ENCODE measurements at regions not wholly inside any gene's neighbourhood (a gene's known extent, or its start where the extent isn't known, plus 50 kb on each side); places are given as distances from the start of the nearest gene placed in this dataset.

GRCh38 chr7:25720427-25720826 lies 431.6 kb upstream of the NFE2L3 start:
- H3K4me3 ChIP-seq, result no peak overlapping the region
- 61 to 64% methylated on average over 2 of the region's 2 CpGs for WGBS, 2 donors
- DNase-seq, result peak; percentile 28
- H3K36me3 ChIP-seq (ENCODE audit: low read depth, missing control alignments), result no peaks in the 10 kb centered on the region
- H3K4me1 ChIP-seq, result peaks cover 10% of the 10 kb centered on the region
- H3K9me3 ChIP-seq, result no peaks in the 10 kb centered on the region
- TF ChIP-seq POLR2A (IDR thresholded peaks at IDR 0.05) (no peak), CTCF (IDR thresholded peaks at IDR 0.05) (peak; percentile 38 to 43 (median 42))
- intact Hi-C loops (cut with DNase I; ENCODE audit: low total_unique reads), result no loop called here
- H3K27me3 ChIP-seq, result no peaks in the 10 kb centered on the region
- peak overlapping the region in 1 of 2 donors; percentile 19 for H3K27ac ChIP-seq

GRCh38 chr7:25722856-25723255 lies 429.1 kb upstream of the NFE2L3 start:
- Histone ChIP-seq H3K9me3 (no peaks in the 10 kb centered on the region), H3K27ac (no peak overlapping the region), H3K27me3 (no peaks in the 10 kb centered on the region), H3K4me3 (no peak overlapping the region), H3K36me3 (ENCODE audit: low read depth, missing control alignments) (no peaks in the 10 kb centered on the region), H3K4me1 (peaks cover 10% of the 10 kb centered on the region)
- intact Hi-C loops (cut with DNase I; ENCODE audit: low total_unique reads), result no loop called here
- 70 to 81% methylated on average over 1 of the region's 1 CpG for WGBS, 2 donors
- DNase-seq, result no peak
- TF ChIP-seq CTCF (IDR thresholded peaks at IDR 0.05), result no peak
- TF ChIP-seq POLR2A (IDR thresholded peaks at IDR 0.05), result no peak

- Histone ChIP-seq H3K9me3 (no peaks in the 10 kb centered on the region), H3K36me3 (ENCODE audit: low read depth, missing control alignments) (no peaks in the 10 kb centered on the region), H3K27me3 (no peaks in the 10 kb centered on the region), H3K27ac (peak overlapping the region in 1 of 2 donors; percentile 46), H3K4me3 (no peak overlapping the region), H3K4me1 (peaks cover 1% of the 10 kb centered on the region)
- WGBS, 2 donors, result 55 to 58% methylated on average over 2 of the region's 2 CpGs
- no peak for DNase-seq
- TF ChIP-seq CTCF (IDR thresholded peaks at IDR 0.05) (no peak), POLR2A (IDR thresholded peaks at IDR 0.05) (no peak)
- intact Hi-C loops (cut with DNase I; ENCODE audit: low total_unique reads), result no loop called here
These were observed 426.5 kb upstream of the NFE2L3 start for GRCh38 chr7:25725451-25725850.

GRCh38 chr7:25726170-25726780 lies 425.7 kb upstream of the NFE2L3 start:
- Histone ChIP-seq H3K4me3 (no peak overlapping the region), H3K27ac (peak overlapping the region in 1 of 2 donors; percentile 46), H3K4me1 (peaks cover 9% of the 10 kb centered on the region), H3K36me3 (ENCODE audit: low read depth, missing control alignments) (no peaks in the 10 kb centered on the region), H3K9me3 (no peaks in the 10 kb centered on the region), H3K27me3 (no peaks in the 10 kb centered on the region)
- intact Hi-C loops (cut with DNase I; ENCODE audit: low total_unique reads), result no loop called here
- TF ChIP-seq POLR2A (IDR thresholded peaks at IDR 0.05) (no peak), CTCF (IDR thresholded peaks at IDR 0.05) (no peak)
- no peak for DNase-seq
- 65 to 71% methylated on average over 7 to 8 of the region's 8 CpGs for WGBS, 2 donors

GRCh38 chr7:25726781-25727311 lies 425.2 kb upstream of the NFE2L3 start:
- H3K4me3 ChIP-seq, result no peak overlapping the region
- no peak overlapping the region for H3K27ac ChIP-seq
- H3K9me3 ChIP-seq, result no peaks in the 10 kb centered on the region
- intact Hi-C loops (cut with DNase I; ENCODE audit: low total_unique reads), result no loop called here
- H3K36me3 ChIP-seq (ENCODE audit: low read depth, missing control alignments), result no peaks in the 10 kb centered on the region
- no peak for DNase-seq
- WGBS, 2 donors, result 70 to 80% methylated on average over 7 to 8 of the region's 8 CpGs
- TF ChIP-seq POLR2A (IDR thresholded peaks at IDR 0.05) (no peak), CTCF (IDR thresholded peaks at IDR 0.05) (no peak)
- H3K27me3 ChIP-seq, result no peaks in the 10 kb centered on the region
- H3K4me1 ChIP-seq, result peaks cover 15% of the 10 kb centered on the region

All from testis (tissue), 2 donors.